ENCODE measurements at regions not wholly inside any gene's neighbourhood (a gene's known extent, or its start where the extent isn't known, plus 50 kb on each side); places are given as distances from the start of the nearest gene placed in this dataset.

GRCh38 chr1:230517326-230517725, 91.2 kb upstream of the PGBD5 start:
- no peak for DNase-seq (ENCODE audit: low read depth in 3 of 3, low spot score in 2 of 3)

GRCh38 chr1:230516889-230517288, 90.8 kb upstream of the PGBD5 start:
- DNase-seq (ENCODE audit: low read depth in 3 of 3, low spot score in 2 of 3): no peak

- no peak for DNase-seq (ENCODE audit: low read depth in 3 of 3, low spot score in 2 of 3)
These were observed 89.5 kb upstream of the PGBD5 start for GRCh38 chr1:230515451-230516145.

GRCh38 chr1:230510496-230510895, 84.4 kb upstream of the PGBD5 start:
- no peak for DNase-seq (ENCODE audit: low read depth in 3 of 3, low spot score in 2 of 3)

GRCh38 chr1:230509281-230509977, 83.3 kb upstream of the PGBD5 start:
- no peak for DNase-seq (ENCODE audit: low read depth in 3 of 3, low spot score in 2 of 3)

GRCh38 chr1:230507666-230508402, 81.7 kb upstream of the PGBD5 start:
- DNase-seq (ENCODE audit: low read depth in 3 of 3, low spot score in 2 of 3): no peak

- DNase-seq (ENCODE audit: low read depth in 3 of 3, low spot score in 2 of 3): no peak
These were observed 81.1 kb upstream of the PGBD5 start for GRCh38 chr1:230507236-230507635.

GRCh38 chr1:230506451-230506850, 80.3 kb upstream of the PGBD5 start:
- no peak for DNase-seq (ENCODE audit: low read depth in 3 of 3, low spot score in 2 of 3)

GRCh38 chr1:230504310-230504709, 78.2 kb upstream of the PGBD5 start:
- DNase-seq (ENCODE audit: low read depth in 3 of 3, low spot score in 2 of 3): no peak

- no peak for DNase-seq (ENCODE audit: low read depth in 3 of 3, low spot score in 2 of 3)
These were observed 77.6 kb upstream of the PGBD5 start for GRCh38 chr1:230503726-230504125.

GRCh38 chr1:230502996-230503395, 76.9 kb upstream of the PGBD5 start:
- DNase-seq (ENCODE audit: low read depth in 3 of 3, low spot score in 2 of 3): no peak

- DNase-seq (ENCODE audit: low read depth in 3 of 3, low spot score in 2 of 3): no peak
These were observed 76.2 kb upstream of the PGBD5 start for GRCh38 chr1:230502306-230502705.

GRCh38 chr1:230501849-230502248, 75.7 kb upstream of the PGBD5 start:
- no peak for DNase-seq (ENCODE audit: low read depth in 3 of 3, low spot score in 2 of 3)

- no peak for DNase-seq (ENCODE audit: low read depth in 3 of 3, low spot score in 2 of 3)
These were observed 75.1 kb upstream of the PGBD5 start for GRCh38 chr1:230501242-230501641.

- no peak for DNase-seq (ENCODE audit: low read depth in 3 of 3, low spot score in 2 of 3)
These were observed 73.9 kb upstream of the PGBD5 start for GRCh38 chr1:230500063-230500462.

- no peak for DNase-seq (ENCODE audit: low read depth in 3 of 3, low spot score in 2 of 3)
These were observed 73.4 kb upstream of the PGBD5 start for GRCh38 chr1:230499496-230499895.

- no peak for DNase-seq (ENCODE audit: low read depth in 3 of 3, low spot score in 2 of 3)
These were observed 72.6 kb upstream of the PGBD5 start for GRCh38 chr1:230498704-230499103.

- no peak for DNase-seq (ENCODE audit: low read depth in 3 of 3, low spot score in 2 of 3)
These were observed 70.3 kb upstream of the PGBD5 start for GRCh38 chr1:230496451-230496850.

- no peak for DNase-seq (ENCODE audit: low read depth in 3 of 3, low spot score in 2 of 3)
These were observed 69.8 kb upstream of the PGBD5 start for GRCh38 chr1:230495891-230496385.

GRCh38 chr1:230495076-230495475, 68.9 kb upstream of the PGBD5 start:
- peak in 1 of 3 donors; percentile 40 for DNase-seq (ENCODE audit: low read depth in 3 of 3, low spot score in 2 of 3)

GRCh38 chr1:230494514-230494913, 68.4 kb upstream of the PGBD5 start:
- no peak for DNase-seq (ENCODE audit: low read depth in 3 of 3, low spot score in 2 of 3)

- DNase-seq (ENCODE audit: low read depth in 3 of 3, low spot score in 2 of 3): no peak
These were observed 67.9 kb upstream of the PGBD5 start for GRCh38 chr1:230494026-230494425.
